NCI-H146 treated with DMSO at 0.1 percent for 48 hours (cell line): ENCODE measurements at regions not wholly inside any gene's neighbourhood (a gene's known extent, or its start where the extent isn't known, plus 50 kb on each side); places are given as distances from the start of the nearest gene placed in this dataset.

Experiments
- DNase-seq: peaks from one replicate; lab custom pipeline; 2025; ENCODE audit not compliant: unreplicated experiment; lab: John Stamatoyannopoulos, UW

- peak; percentile 89 for DNase-seq
Observed at GRCh38 chr9:28781481-28781880, 1208.2 kb upstream of the C9orf72 start.

- no peak for DNase-seq
Observed at GRCh38 chr9:28782630-28783029, 1209.3 kb upstream of the C9orf72 start.

GRCh38 chr9:28792716-28793115 lies 1219.4 kb upstream of the C9orf72 start:
- no peak for DNase-seq

GRCh38 chr9:28799876-28800275 lies 1226.6 kb upstream of the C9orf72 start:
- no peak for DNase-seq

- no peak for DNase-seq
Observed at GRCh38 chr9:28801144-28801799, 1228.0 kb upstream of the C9orf72 start.

- DNase-seq, result no peak
Observed at GRCh38 chr9:28805197-28805596, 1231.9 kb upstream of the C9orf72 start.

- no peak for DNase-seq
Observed at GRCh38 chr9:28808042-28808441, 1234.8 kb upstream of the C9orf72 start.

- DNase-seq, result no peak
Observed at GRCh38 chr9:28810388-28811075, 1237.3 kb upstream of the C9orf72 start.

GRCh38 chr9:28820741-28821140 lies 1247.5 kb upstream of the C9orf72 start:
- DNase-seq, result no peak

- no peak for DNase-seq
Observed at GRCh38 chr9:28821240-28821639, 1248.0 kb upstream of the C9orf72 start.

- DNase-seq, result no peak
Observed at GRCh38 chr9:28824432-28824963, 1251.2 kb upstream of the C9orf72 start.

- no peak for DNase-seq
Observed at GRCh38 chr9:28832168-28832770, 1259.0 kb upstream of the C9orf72 start.

- no peak for DNase-seq
Observed at GRCh38 chr9:28834156-28834555, 1260.9 kb upstream of the C9orf72 start.

GRCh38 chr9:28839778-28840430 lies 1266.6 kb upstream of the C9orf72 start:
- DNase-seq, result no peak

GRCh38 chr9:28841775-28842174 lies 1268.5 kb upstream of the C9orf72 start:
- no peak for DNase-seq

GRCh38 chr9:28847331-28847730 lies 1274.0 kb upstream of the C9orf72 start:
- DNase-seq, result no peak

- DNase-seq, result no peak
Observed at GRCh38 chr9:28848671-28849070, 1275.4 kb upstream of the C9orf72 start.

- no peak for DNase-seq
Observed at GRCh38 chr9:28853477-28853876, 1280.2 kb upstream of the C9orf72 start.

- no peak for DNase-seq
Observed at GRCh38 chr9:28866951-28867350, 1293.7 kb upstream of the C9orf72 start.

- no peak for DNase-seq
Observed at GRCh38 chr9:28868228-28868990, 1295.1 kb upstream of the C9orf72 start.

GRCh38 chr9:28882529-28882928 lies 1309.2 kb upstream of the C9orf72 start:
- no peak for DNase-seq
